ENCODE measurements at regions not wholly inside any gene's neighbourhood (a gene's known extent, or its start where the extent isn't known, plus 50 kb on each side); places are given as distances from the start of the nearest gene placed in this dataset.

DNA sequence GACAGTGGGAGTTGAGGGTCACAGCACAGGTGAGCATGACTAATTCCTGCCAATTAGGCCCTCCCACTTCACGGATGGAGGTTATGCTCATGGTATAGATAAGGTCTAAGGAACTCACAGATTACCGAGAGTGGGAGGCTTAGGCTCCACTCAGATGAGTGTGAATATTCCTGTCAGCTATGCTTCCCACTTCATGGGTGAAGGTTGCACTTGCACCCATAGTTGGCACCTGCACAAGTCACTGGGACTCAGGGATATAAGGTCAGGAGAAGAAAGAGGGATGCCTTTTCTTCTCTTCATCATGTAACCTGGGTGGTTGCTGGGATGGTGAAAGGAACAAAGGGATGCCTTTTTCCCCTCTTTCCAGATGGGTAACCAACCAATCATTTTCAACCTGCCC, 264.9 kb upstream of the TNC start:
- Histone ChIP-seq H2AK5ac (ENCODE audit: insufficient read length, low read length) (no peak overlapping the region), H3T11ph (ENCODE audit: low read length) (no peak overlapping the region), H3K27me3 (ENCODE audit: insufficient read depth, low read length) (no peaks in the 10 kb centered on the region), H3K9me3 (ENCODE audit: control insufficient read depth, low read depth, low read length) (peaks cover 9% of the 10 kb centered on the region), H4K91ac (ENCODE audit: insufficient read length, low read depth, low read length) (no peak overlapping the region), H3K4ac (ENCODE audit: low read depth, low read length) (no peak overlapping the region), H3K18ac (ENCODE audit: insufficient read length, low read depth, low read length) (no peak overlapping the region), H3K23me2 (ENCODE audit: insufficient read length, low read depth, low read length, poor library complexity, severe bottlenecking) (no peaks in the 10 kb centered on the region), H2BK12ac (ENCODE audit: insufficient read length, low read depth, low read length) (no peak overlapping the region), H4K8ac (replicated peaks; ENCODE audit: insufficient read length, low read depth, low read length) (no peak overlapping the region), H2BK120ac (ENCODE audit: low read depth, low read length, poor library complexity, severe bottlenecking) (no peak overlapping the region), H3K56ac (ENCODE audit: insufficient read length, low read depth, low read length) (no peak overlapping the region), H3K23ac (ENCODE audit: insufficient read length, low read depth, low read length) (no peak overlapping the region), H2BK5ac (ENCODE audit: insufficient read length, low read length) (no peak overlapping the region), H3K9ac (ENCODE audit: extremely low read depth, insufficient read length, low read length) (no peak overlapping the region), H3K14ac (ENCODE audit: insufficient read depth, low read length) (no peak overlapping the region), H2BK15ac (ENCODE audit: low read depth, low read length) (no peak overlapping the region), H2AFZ (ENCODE audit: low read length) (no peak overlapping the region), H2BK20ac (ENCODE audit: low read depth, low read length, poor library complexity, severe bottlenecking) (no peak overlapping the region), H3K79me1 (ENCODE audit: insufficient read depth, low read depth, low read length, poor library complexity, severe bottlenecking) (no peaks in the 10 kb centered on the region), H4K20me1 (ENCODE audit: control insufficient read depth, insufficient read depth, insufficient read length) (no peaks in the 10 kb centered on the region), H3K4me2 (ENCODE audit: insufficient read depth, insufficient read length, low read length) (no peak overlapping the region), H3K4me1 (ENCODE audit: insufficient read depth, low read length) (no peaks in the 10 kb centered on the region), H3K27ac (ENCODE audit: insufficient read length, low read depth, low read length) (no peak overlapping the region), H3K79me2 (ENCODE audit: insufficient read depth, low read length) (no peaks in the 10 kb centered on the region), H4K5ac (ENCODE audit: insufficient read length, low read depth, low read length) (no peak overlapping the region)
- H3K27me3 Mint-ChIP-seq (ENCODE audit: low read depth) = no peaks in the 10 kb centered on the region
- H3K36me3 Mint-ChIP-seq (ENCODE audit: insufficient read depth in 1 of 3, low read depth in 3 of 3) = peaks cover 11 to 23% (median 15%) of the 10 kb centered on the region in 3 experiments; a peak in 6 of 7 replicates
- H3K27ac Mint-ChIP-seq = no peak overlapping the region
- no CpG with 5 or more reads among the region's 2 CpGs for WGBS (ENCODE audit: extremely low coverage, insufficient read length, low lambda C conversion rate)
- TF ChIP-seq, protein P1, sequence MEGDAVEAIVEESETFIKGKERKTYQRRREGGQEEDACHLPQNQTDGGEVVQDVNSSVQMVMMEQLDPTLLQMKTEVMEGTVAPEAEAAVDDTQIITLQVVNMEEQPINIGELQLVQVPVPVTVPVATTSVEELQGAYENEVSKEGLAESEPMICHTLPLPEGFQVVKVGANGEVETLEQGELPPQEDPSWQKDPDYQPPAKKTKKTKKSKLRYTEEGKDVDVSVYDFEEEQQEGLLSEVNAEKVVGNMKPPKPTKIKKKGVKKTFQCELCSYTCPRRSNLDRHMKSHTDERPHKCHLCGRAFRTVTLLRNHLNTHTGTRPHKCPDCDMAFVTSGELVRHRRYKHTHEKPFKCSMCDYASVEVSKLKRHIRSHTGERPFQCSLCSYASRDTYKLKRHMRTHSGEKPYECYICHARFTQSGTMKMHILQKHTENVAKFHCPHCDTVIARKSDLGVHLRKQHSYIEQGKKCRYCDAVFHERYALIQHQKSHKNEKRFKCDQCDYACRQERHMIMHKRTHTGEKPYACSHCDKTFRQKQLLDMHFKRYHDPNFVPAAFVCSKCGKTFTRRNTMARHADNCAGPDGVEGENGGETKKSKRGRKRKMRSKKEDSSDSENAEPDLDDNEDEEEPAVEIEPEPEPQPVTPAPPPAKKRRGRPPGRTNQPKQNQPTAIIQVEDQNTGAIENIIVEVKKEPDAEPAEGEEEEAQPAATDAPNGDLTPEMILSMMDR (conservative IDR thresholded peaks at IDR 0.05) = no peak
- H3K4me3 Mint-ChIP-seq = no peak overlapping the region
- no peak for DNase-seq
- H3K9me3 Mint-ChIP-seq = peaks cover 13 to 21% of the 10 kb centered on the region in 2 experiments
- H3K4me1 Mint-ChIP-seq = peaks cover 0 to 5% of the 10 kb centered on the region in 2 experiments; a peak in 2 of 4 replicates
